ENCODE measurements at regions not wholly inside any gene's neighbourhood (a gene's known extent, or its start where the extent isn't known, plus 50 kb on each side); places are given as distances from the start of the nearest gene placed in this dataset.

- DNase-seq (ENCODE audit: low read depth): no peak
- no peak overlapping the region for H3K4me3 ChIP-seq (ENCODE audit: low read depth, low read length)
- TF ChIP-seq CTCF (IDR thresholded peaks at IDR 0.05; ENCODE audit: insufficient read depth, low read depth, low read length): no peak
These were observed 514.4 kb upstream of the ARRDC4 start for GRCh38 chr15:97446138-97446537.

- H3K4me3 ChIP-seq (ENCODE audit: low read depth, low read length): no peak overlapping the region
- DNase-seq (ENCODE audit: low read depth): no peak
- TF ChIP-seq CTCF (IDR thresholded peaks at IDR 0.05; ENCODE audit: insufficient read depth, low read depth, low read length): no peak
These were observed 503.8 kb upstream of the ARRDC4 start for GRCh38 chr15:97456521-97457202.

- TF ChIP-seq CTCF (IDR thresholded peaks at IDR 0.05; ENCODE audit: insufficient read depth, low read depth, low read length): no peak
- no peak for DNase-seq (ENCODE audit: low read depth)
- no peak overlapping the region for H3K4me3 ChIP-seq (ENCODE audit: low read depth, low read length)
These were observed 503.2 kb upstream of the ARRDC4 start for GRCh38 chr15:97457203-97457847.

GRCh38 chr15:97459771-97460170 lies 500.7 kb upstream of the ARRDC4 start:
- no peak for TF ChIP-seq CTCF (IDR thresholded peaks at IDR 0.05; ENCODE audit: insufficient read depth, low read depth, low read length)
- no peak overlapping the region for H3K4me3 ChIP-seq (ENCODE audit: low read depth, low read length)
- DNase-seq (ENCODE audit: low read depth): no peak

- no peak overlapping the region for H3K4me3 ChIP-seq (ENCODE audit: low read depth, low read length)
- DNase-seq (ENCODE audit: low read depth): peak; percentile 4
- no peak for TF ChIP-seq CTCF (IDR thresholded peaks at IDR 0.05; ENCODE audit: insufficient read depth, low read depth, low read length)
These were observed 499.3 kb upstream of the ARRDC4 start for GRCh38 chr15:97461226-97461625.

- H3K4me3 ChIP-seq (ENCODE audit: low read depth, low read length): no peak overlapping the region
- TF ChIP-seq CTCF (IDR thresholded peaks at IDR 0.05; ENCODE audit: insufficient read depth, low read depth, low read length): no peak
- no peak for DNase-seq (ENCODE audit: low read depth)
These were observed 496.8 kb upstream of the ARRDC4 start for GRCh38 chr15:97463696-97464095.

All from fibroblast of villous mesenchyme (primary cell).